GM10248 (cell line): ENCODE measurements at regions not wholly inside any gene's neighbourhood (a gene's known extent, or its start where the extent isn't known, plus 50 kb on each side); places are given as distances from the start of the nearest gene placed in this dataset.

Experiments used
- CTCF ChIA-PET: fragments of 300-600 bp; sonication (Branson Sonifier 250); formaldehyde crosslinking; extraction: SDS; loops from one replicate; lab custom pipeline; 2021; ENCODE audit warnings: antibody characterized with exemption; lab: Yijun Ruan, JAX
- POLR2A ChIA-PET: fragments of 350-650 bp; sonication (Branson Sonifier 250); formaldehyde crosslinking; extraction: SDS; loops from one replicate; lab custom pipeline; 2020; ENCODE audit warnings: antibody characterized with exemption; lab: Yijun Ruan, JAX
- DNase-seq: peaks from one replicate; pipeline ENCODE4 v3.0.0; 2012; ENCODE audit errors: extremely low spot score
- CTCF ChIP-seq: IDR thresholded peaks from 2 replicates; pipeline ENCODE4 v1.5.1; 2012; ENCODE audit warnings: mild to moderate bottlenecking, low read depth; ENCODE audit errors: extremely low read depth, missing control alignments, control extremely low read depth

GRCh38 chr4:81839347-81840042 is 367.8 kb upstream of the RASGEF1B start:
- DNase-seq: no peak
- no peak for TF ChIP-seq CTCF
- ChIA-PET POLR2A (no interaction called here), CTCF (interaction anchor here (0.9 to 2.9 kb wide), 4 partner anchors 11 to 373 kb away, joined by 3 to 18 read pairs (median 4); no protein-coding TSS in a partner anchor)

- DNase-seq: no peak
- TF ChIP-seq CTCF: no peak
- ChIA-PET POLR2A (no interaction called here), CTCF (interaction anchor here (1.1 to 1.9 kb wide), 3 partner anchors 12 to 17 kb away, joined by 3 to 4 read pairs (median 4); no protein-coding TSS in a partner anchor)
These were observed 366.9 kb upstream of the RASGEF1B start for GRCh38 chr4:81838586-81838985.

GRCh38 chr4:81836716-81837115 is 365.0 kb upstream of the RASGEF1B start:
- TF ChIP-seq CTCF: no peak
- no peak for DNase-seq
- POLR2A ChIA-PET: no interaction called here
- CTCF ChIA-PET: interaction anchor here (1.1 to 2.4 kb wide), 4 partner anchors 8 to 369 kb away, joined by 3 to 7 read pairs (median 4); partner anchors contain the start of gene RASGEF1B

GRCh38 chr4:81833576-81833975 is 361.9 kb upstream of the RASGEF1B start:
- POLR2A ChIA-PET: no interaction called here
- DNase-seq: no peak
- CTCF ChIA-PET: no interaction called here
- no peak for TF ChIP-seq CTCF

GRCh38 chr4:81828991-81829390 is 357.3 kb upstream of the RASGEF1B start:
- ChIA-PET POLR2A (no interaction called here), CTCF (interaction anchor here (1.2 to 1.7 kb wide), 2 partner anchors 16 to 362 kb away, joined by 4 to 8 read pairs; no protein-coding TSS in a partner anchor)
- DNase-seq: no peak
- no peak for TF ChIP-seq CTCF

GRCh38 chr4:81827577-81828202 is 356.0 kb upstream of the RASGEF1B start:
- TF ChIP-seq CTCF: no peak
- no peak for DNase-seq
- ChIA-PET POLR2A (no interaction called here), CTCF (interaction anchor here (1.0 to 1.2 kb wide), 2 partner anchors 10 to 360 kb away, joined by 3 to 5 read pairs; no protein-coding TSS in a partner anchor)
